ENCODE measurements at regions not wholly inside any gene's neighbourhood (a gene's known extent, or its start where the extent isn't known, plus 50 kb on each side); places are given as distances from the start of the nearest gene placed in this dataset.

- ATAC-seq: peak; percentile 97
- no peaks in the 10 kb centered on the region for H3K9me3 Mint-ChIP-seq
- H3K36me3 Mint-ChIP-seq: no peaks in the 10 kb centered on the region
- no peak for TF ChIP-seq GABPB1 (CRISPR knock-in tag; IDR thresholded peaks at IDR 0.05)
- TF ChIP-seq USF1 (CRISPR knock-in tag; IDR thresholded peaks at IDR 0.05): peak; percentile 88
- peak; percentile 92 for TF ChIP-seq NFYB (CRISPR knock-in tag; conservative IDR thresholded peaks at IDR 0.05; ENCODE audit: low read depth)
- TF ChIP-seq AFF4 (CRISPR knock-in tag; IDR thresholded peaks at IDR 0.05; ENCODE audit: borderline replicate concordance): no peak
- no peak for TF ChIP-seq MXD4 (CRISPR knock-in tag; IDR thresholded peaks at IDR 0.05; ENCODE audit: borderline replicate concordance)
- TF ChIP-seq, protein P1, sequence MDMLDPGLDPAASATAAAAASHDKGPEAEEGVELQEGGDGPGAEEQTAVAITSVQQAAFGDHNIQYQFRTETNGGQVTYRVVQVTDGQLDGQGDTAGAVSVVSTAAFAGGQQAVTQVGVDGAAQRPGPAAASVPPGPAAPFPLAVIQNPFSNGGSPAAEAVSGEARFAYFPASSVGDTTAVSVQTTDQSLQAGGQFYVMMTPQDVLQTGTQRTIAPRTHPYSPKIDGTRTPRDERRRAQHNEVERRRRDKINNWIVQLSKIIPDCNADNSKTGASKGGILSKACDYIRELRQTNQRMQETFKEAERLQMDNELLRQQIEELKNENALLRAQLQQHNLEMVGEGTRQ (CRISPR knock-in tag; IDR thresholded peaks at IDR 0.05): peak; percentile 90
- no peaks in the 10 kb centered on the region for H3K27me3 Mint-ChIP-seq (ENCODE audit: low read depth)
- DNase-seq (ENCODE audit: low spot score): peak; percentile 51
- ChIA-PET POLR2A (interaction anchor here (1.3 kb wide), 1 partner anchor 14 kb away, joined by 5 read pairs; no protein-coding TSS in a partner anchor), CTCF (interaction anchor here (0.5 to 1.3 kb wide), 4 partner anchors 14 to 458 kb away, joined by 3 to 8 read pairs (median 4); partner anchors contain the start of gene CEBPB)
- peaks cover 18% of the 10 kb centered on the region for H3K4me1 Mint-ChIP-seq
- H3K4me3 Mint-ChIP-seq: no peak overlapping the region
- H3K27ac Mint-ChIP-seq: peak overlapping the region; percentile 74; the same call in 1 of the 2 replicates
Observed at GRCh38 chr20:50335105-50335504, 144.5 kb downstream of the CEBPB start.

DNA sequence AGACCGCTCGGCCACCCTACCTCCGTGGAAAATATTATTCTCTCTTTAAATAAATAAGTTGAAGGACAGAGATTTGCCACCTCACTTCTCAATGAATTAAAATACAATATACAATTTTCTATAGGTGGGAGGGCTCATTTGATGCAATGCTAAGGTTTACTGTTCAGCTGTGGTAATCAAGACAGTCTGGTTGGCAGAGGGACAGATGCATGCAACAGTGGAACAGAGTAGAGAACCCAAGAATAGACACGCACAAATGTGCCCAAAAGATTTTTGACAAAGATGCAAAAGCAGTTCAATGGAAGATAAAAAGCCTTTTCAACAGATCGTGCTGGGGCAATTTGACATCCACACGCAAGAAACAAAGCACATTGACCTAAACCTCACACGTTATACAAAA lies 145.2 kb downstream of the CEBPB start:
- TF ChIP-seq TP53 (CRISPR knock-in tag; IDR thresholded peaks at IDR 0.05): no peak
- H3K4me3 Mint-ChIP-seq: no peak overlapping the region
- no peak overlapping the region for H3K27ac Mint-ChIP-seq
- H3K9me3 Mint-ChIP-seq: no peaks in the 10 kb centered on the region
- ATAC-seq (no peak), DNase-seq (ENCODE audit: low spot score) (no peak)
- H3K36me3 Mint-ChIP-seq: no peaks in the 10 kb centered on the region
- H3K4me1 Mint-ChIP-seq: peaks cover 18% of the 10 kb centered on the region
- no peaks in the 10 kb centered on the region for H3K27me3 Mint-ChIP-seq (ENCODE audit: low read depth)
- POLR2A ChIA-PET: no interaction called here
- CTCF ChIA-PET: interaction anchor here (1.3 kb wide), 1 partner anchor 54 kb away, joined by 6 read pairs; no protein-coding TSS in a partner anchor

- Mint-ChIP-seq H3K36me3 (no peaks in the 10 kb centered on the region), H3K27ac (no peak overlapping the region), H3K27me3 (ENCODE audit: low read depth) (no peaks in the 10 kb centered on the region), H3K9me3 (no peaks in the 10 kb centered on the region), H3K4me1 (peaks cover 18% of the 10 kb centered on the region), H3K4me3 (no peak overlapping the region)
- DNase-seq (ENCODE audit: low spot score) (no peak), ATAC-seq (no peak)
- POLR2A ChIA-PET: no interaction called here
- CTCF ChIA-PET: no interaction called here
- no peak for TF ChIP-seq NFATC4 (CRISPR knock-in tag; IDR thresholded peaks at IDR 0.05)
- TF ChIP-seq ZNF532 (CRISPR knock-in tag; IDR thresholded peaks at IDR 0.05; ENCODE audit: borderline replicate concordance): no peak
- no peak for TF ChIP-seq FOXP4 (CRISPR knock-in tag; IDR thresholded peaks at IDR 0.05)
- no peak for TF ChIP-seq AFF4 (CRISPR knock-in tag; IDR thresholded peaks at IDR 0.05; ENCODE audit: borderline replicate concordance)
- no peak for TF ChIP-seq IRF1 (CRISPR knock-in tag; IDR thresholded peaks at IDR 0.05)
- no peak for TF ChIP-seq ZNF671 (CRISPR knock-in tag; IDR thresholded peaks at IDR 0.05)
- TF ChIP-seq SP1 (CRISPR knock-in tag; conservative IDR thresholded peaks at IDR 0.05): no peak
- no peak for TF ChIP-seq GABPB1 (CRISPR knock-in tag; IDR thresholded peaks at IDR 0.05)
Observed at GRCh38 chr20:50336661-50337060, 146.0 kb downstream of the CEBPB start.

All from WTC11 (cell line).